NB4 (cell line): ENCODE measurements at regions not wholly inside any gene's neighbourhood (a gene's known extent, or its start where the extent isn't known, plus 50 kb on each side); places are given as distances from the start of the nearest gene placed in this dataset.

Experiments used
- DNase-seq: peaks from one replicate; pipeline ENCODE4 v3.0.0; 2010; ENCODE audit warnings: low read depth
- H3K4me3 ChIP-seq: one replicate; pipeline ENCODE4 v1.5.1; 2011; ENCODE audit warnings: mild to moderate bottlenecking, low read depth, low read length, moderate library complexity
- MYC ChIP-seq: IDR thresholded peaks from 2 replicates; pipeline ENCODE4 v1.6.1; 2011; ENCODE audit warnings: low read depth, low read length
- POLR2A ChIP-seq: IDR thresholded peaks from 2 replicates; pipeline ENCODE4 v1.6.1; 2011; ENCODE audit warnings: mild to moderate bottlenecking; ENCODE audit not compliant: insufficient read length; ENCODE audit errors: extremely low read depth
- TF ChIP-seq, protein P1 (sequence below): IDR thresholded peaks from 2 replicates; pipeline ENCODE4 v1.6.1; 2011; ENCODE audit warnings: low read depth, low read length
- TF ChIP-seq, protein P2 (sequence below): IDR thresholded peaks from one replicate; pipeline ENCODE4 v1.5.1; 2012; ENCODE audit warnings: low read depth, low read length

DNA sequence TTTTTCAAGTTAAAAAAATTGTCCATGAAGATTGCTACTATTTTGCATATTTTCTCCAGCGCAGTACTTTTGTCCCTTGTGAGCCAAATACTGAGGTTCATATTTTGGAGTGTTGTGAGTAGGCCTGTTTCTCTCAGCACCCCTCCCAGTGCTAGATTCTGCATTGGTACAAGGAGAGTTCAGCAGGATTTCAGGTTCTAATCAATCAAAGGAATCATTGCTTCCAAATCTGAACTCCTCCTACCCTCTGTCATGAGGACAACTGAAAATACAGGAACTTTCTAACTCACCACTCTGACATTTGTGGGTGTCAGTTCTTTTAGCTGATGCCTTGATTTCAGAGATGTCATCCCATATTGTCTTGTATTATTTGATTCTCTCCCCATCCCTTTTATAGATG is 299.9 kb downstream of the FZD1 start:
- no peak overlapping the region for H3K4me3 ChIP-seq
- no peak for DNase-seq
- TF ChIP-seq MYC (no peak), POLR2A (no peak)
- TF ChIP-seq, protein P1, sequence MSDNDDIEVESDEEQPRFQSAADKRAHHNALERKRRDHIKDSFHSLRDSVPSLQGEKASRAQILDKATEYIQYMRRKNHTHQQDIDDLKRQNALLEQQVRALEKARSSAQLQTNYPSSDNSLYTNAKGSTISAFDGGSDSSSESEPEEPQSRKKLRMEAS, result no peak
- TF ChIP-seq, protein P2, sequence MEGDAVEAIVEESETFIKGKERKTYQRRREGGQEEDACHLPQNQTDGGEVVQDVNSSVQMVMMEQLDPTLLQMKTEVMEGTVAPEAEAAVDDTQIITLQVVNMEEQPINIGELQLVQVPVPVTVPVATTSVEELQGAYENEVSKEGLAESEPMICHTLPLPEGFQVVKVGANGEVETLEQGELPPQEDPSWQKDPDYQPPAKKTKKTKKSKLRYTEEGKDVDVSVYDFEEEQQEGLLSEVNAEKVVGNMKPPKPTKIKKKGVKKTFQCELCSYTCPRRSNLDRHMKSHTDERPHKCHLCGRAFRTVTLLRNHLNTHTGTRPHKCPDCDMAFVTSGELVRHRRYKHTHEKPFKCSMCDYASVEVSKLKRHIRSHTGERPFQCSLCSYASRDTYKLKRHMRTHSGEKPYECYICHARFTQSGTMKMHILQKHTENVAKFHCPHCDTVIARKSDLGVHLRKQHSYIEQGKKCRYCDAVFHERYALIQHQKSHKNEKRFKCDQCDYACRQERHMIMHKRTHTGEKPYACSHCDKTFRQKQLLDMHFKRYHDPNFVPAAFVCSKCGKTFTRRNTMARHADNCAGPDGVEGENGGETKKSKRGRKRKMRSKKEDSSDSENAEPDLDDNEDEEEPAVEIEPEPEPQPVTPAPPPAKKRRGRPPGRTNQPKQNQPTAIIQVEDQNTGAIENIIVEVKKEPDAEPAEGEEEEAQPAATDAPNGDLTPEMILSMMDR, result no peak

DNA sequence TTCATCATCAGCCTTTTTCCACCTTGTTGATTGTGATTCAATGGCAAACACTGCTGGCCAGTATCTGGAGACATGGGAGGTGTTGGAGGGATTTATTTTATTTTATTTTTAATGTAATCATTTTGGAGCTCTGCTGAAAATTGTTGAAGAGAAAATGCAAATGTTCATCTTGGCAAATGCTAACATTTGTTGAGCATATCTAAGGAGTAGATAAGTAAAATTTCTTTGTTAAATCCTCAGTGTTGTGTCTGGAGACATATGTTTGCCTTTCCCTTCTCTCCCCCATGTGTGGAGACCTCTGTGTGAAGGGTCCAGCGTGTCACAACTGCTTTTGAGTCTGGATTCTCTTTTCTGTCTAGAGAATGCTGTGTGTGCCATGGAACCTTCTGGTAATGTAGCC is 300.3 kb downstream of the FZD1 start:
- H3K4me3 ChIP-seq, result no peak overlapping the region
- DNase-seq, result no peak
- TF ChIP-seq, protein P1, result no peak
- no peak for TF ChIP-seq POLR2A
- TF ChIP-seq MYC, result no peak
- TF ChIP-seq, protein P2, result no peak

DNA sequence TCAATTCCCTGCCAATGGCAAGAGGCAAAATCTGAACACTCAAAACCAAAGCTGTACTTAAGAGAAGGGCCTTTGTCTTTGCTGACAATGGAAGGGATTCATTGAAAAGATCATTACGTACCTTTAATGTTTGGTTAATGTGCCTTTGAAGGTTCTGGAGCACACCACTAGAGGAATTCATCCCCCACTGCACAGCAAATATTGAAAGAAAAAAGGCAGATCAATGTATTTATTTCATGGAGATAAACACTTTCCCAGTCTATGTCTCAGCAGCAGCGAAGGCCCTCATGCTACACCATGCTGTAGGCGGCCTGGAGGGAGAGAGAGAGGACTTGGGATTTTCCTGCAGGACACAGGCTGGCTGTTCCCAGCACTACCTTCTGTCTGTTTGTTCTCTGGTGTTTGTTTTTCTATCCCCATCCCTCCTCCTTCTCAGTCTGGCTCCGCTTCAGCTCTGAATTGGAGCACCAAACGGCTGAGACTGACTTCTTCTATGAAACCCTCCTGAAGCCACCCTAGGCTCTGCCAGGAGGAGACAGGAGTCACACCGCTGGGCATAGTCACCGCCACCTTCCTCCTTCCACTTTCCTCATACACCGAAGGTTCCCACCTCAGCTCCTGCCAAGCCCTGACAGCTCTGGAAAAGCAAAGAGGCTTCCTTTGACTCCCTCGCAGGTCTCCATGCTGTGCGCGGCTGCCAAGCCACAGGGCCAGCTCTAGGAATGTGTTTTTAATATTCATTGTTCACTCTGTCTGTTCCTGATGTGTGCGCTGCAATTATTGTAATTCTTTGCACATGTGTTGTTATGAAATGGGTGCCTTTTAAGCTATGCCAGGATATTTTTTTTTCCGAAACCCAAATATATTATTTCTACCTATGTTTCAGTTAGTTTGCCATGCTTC is 301.5 kb downstream of the FZD1 start:
- no peak for DNase-seq
- TF ChIP-seq MYC, result no peak
- H3K4me3 ChIP-seq, result no peak overlapping the region

DNA sequence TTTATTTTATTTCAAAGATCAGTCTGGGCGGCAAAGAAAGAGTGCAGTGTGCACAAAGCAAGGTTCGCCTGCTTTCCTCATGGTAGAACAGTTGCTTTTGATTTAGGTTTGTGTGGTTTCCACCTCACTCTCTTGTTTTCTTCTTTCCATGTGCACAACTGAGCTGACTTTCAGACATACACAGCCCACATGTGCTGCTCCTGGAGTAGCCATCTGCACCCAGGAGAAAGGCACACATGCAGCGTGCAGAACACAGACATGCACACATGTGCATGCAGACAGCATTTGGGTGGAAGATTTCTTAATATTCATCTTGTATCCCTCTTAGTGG is 302.1 kb downstream of the FZD1 start:
- H3K4me3 ChIP-seq, result no peak overlapping the region
- no peak for DNase-seq
- TF ChIP-seq POLR2A, result no peak
- TF ChIP-seq, protein P1, result no peak
- TF ChIP-seq MYC, result no peak
- TF ChIP-seq, protein P2, result no peak

DNA sequence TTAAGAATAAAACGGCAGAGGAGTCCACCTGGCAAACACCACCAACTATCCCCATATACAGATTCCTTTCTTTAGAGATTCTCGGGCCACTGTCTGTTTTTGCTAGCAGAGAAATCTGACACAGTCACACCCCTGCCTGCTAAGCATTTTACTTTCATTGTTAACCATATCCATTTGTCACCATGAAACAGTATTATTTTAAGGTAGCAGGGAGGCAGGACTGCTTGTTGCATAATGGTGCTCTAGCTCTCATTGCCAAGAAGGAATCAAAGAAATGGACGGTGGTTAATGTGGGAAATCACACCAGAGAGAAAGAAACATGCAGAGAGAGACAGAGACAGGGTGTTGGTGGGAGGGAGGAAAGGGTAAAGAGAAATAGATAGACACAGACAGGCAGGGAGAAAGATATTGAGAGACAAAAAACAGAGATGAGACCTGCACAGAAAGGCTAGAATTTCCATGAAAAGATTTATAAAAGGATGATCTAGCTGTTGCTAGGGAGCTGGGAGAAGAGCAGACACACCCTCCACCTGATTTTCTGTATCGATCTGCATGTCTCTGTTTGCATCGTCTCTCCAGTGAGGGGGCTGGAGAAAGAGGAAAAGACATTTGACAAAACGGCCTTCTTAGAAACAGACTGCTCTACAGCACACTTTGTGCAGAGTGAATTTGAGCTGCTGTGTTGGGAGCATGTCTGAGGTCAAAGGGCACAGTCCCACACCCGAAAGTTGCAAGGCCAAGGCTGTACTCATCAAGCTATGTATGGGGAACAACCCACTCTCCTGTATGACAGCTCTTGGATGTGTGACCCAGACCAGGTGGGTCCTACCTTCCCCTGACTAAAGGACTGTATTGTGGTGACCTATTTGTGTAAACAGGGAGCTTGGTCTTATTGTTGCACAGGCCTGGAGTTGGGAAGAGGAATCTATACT is 303.1 kb downstream of the FZD1 start:
- TF ChIP-seq, protein P1, result no peak
- TF ChIP-seq, protein P2, result no peak
- TF ChIP-seq MYC (no peak), POLR2A (no peak)
- DNase-seq, result no peak

DNA sequence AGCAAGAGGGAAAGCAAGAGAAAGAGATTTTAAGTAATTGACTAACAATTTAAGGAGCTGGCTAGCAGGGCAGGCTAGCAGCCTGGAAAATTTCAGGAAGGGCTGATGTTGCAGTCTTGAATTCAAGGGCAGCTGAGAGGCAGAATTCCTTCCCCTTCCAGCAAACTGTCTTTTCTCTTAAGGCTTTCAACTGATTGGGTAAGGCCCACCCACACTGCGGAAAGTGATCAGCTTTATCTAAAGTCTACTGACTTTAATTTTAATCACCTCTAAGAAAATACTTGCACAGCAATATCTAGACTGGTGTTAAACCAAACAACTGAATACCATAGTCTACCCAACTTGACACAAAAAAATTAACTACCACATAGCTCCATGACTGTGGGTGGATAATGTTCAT is 303.9 kb downstream of the FZD1 start:
- no peak overlapping the region for H3K4me3 ChIP-seq
- TF ChIP-seq POLR2A (no peak), MYC (no peak)
- TF ChIP-seq, protein P2, result no peak
- TF ChIP-seq, protein P1, result no peak

More for the DNA sequence above, 303.1 kb downstream of the FZD1 start:
- no peak overlapping the region for H3K4me3 ChIP-seq

More for the DNA sequence above, 303.9 kb downstream of the FZD1 start:
- DNase-seq, result no peak
